ENCODE measurements at regions not wholly inside any gene's neighbourhood (a gene's known extent, or its start where the extent isn't known, plus 50 kb on each side); places are given as distances from the start of the nearest gene placed in this dataset.
"Not testable (repeated sequence)": the region's sequence is repeated elsewhere in the genome, so short reads cannot be mapped to it uniquely, and the experiment has no call there.

DNA sequence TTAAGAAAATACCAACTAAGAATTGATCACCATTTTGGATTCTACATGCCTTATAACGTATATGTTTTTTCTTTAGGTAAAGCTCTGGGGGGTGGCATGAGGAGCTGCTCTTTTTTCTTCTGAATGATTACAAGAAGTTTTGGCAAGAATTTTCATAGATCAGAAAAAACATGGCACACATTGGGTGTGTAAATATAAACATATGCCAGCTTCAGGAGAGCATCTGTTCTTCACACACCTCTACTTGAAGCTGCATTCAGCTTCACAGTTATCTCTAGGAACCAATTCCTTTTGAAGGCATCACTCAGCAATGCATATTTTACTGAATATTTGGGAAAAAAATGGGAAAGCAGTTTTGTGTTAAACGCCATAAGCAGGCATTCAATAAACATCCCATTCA, 122.7 kb upstream of the GHR start:
- H3K4me1 ChIP-seq (ENCODE audit: control insufficient read depth in 1 of 2, insufficient read depth in 2 of 2, low read length in 2 of 2), result no peaks in the 10 kb centered on the region
- H3K27ac ChIP-seq (ENCODE audit: low read length), result no peak overlapping the region
- H3K4me3 ChIP-seq (ENCODE audit: low read depth in 1 of 2, low read length in 2 of 2), result no peak overlapping the region
- H3K9me3 ChIP-seq (ENCODE audit: control insufficient read depth in 1 of 2, low read length in 2 of 2), result peaks cover 0 to 2% of the 10 kb centered on the region in 2 donors
- H3K27me3 ChIP-seq (ENCODE audit: low read depth, low read length), result no peaks in the 10 kb centered on the region
- H3K36me3 ChIP-seq (ENCODE audit: control insufficient read depth in 1 of 2, insufficient read depth in 2 of 2, low read length in 2 of 2), result no peaks in the 10 kb centered on the region

DNA sequence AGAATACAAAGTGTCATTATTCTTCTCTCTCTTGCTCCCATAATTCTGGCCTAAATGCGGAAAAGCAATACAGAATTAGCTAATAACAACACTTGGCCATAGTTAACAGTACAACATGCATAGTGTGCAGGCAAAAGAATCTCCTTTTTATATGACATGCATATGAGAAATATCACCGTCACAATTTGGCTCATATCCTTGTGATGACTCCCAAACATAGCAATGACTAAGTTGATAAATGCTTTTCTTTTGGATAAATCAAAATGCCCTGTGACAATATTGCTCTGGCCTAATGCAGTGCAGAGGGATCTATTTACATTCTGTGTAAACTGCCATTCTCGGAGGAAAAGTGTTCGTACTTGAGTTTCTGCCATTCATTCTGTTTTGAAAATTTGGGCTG, 121.9 kb upstream of the GHR start:
- Histone ChIP-seq H3K4me3 (ENCODE audit: low read depth in 1 of 2, low read length in 2 of 2) (no peak overlapping the region), H3K9me3 (ENCODE audit: control insufficient read depth in 1 of 2, low read length in 2 of 2) (peaks cover 0 to 2% of the 10 kb centered on the region in 2 donors), H3K36me3 (ENCODE audit: control insufficient read depth in 1 of 2, insufficient read depth in 2 of 2, low read length in 2 of 2) (no peaks in the 10 kb centered on the region), H3K4me1 (ENCODE audit: control insufficient read depth in 1 of 2, insufficient read depth in 2 of 2, low read length in 2 of 2) (no peaks in the 10 kb centered on the region), H3K27me3 (ENCODE audit: low read depth, low read length) (no peaks in the 10 kb centered on the region), H3K27ac (ENCODE audit: low read length) (no peak overlapping the region)

DNA sequence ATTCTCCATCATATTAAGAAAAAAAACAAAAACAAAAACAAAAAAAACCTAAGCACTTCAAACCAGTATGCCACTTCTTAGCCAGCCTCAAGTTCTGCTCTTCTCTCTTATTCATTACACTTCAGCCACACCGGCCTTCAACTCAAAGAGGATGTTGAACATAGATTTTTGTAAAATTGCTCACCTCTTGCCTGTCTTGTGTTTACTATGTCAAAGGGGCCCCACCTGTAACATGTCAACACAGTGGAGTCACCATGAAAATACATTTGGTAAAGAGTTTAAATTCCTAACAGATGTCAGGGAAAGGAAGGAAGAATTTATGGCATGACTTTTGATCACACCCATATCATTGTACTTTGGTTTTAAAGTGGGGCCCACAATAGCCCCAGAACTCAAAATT, 121.1 kb upstream of the GHR start:
- no peak overlapping the region for H3K27ac ChIP-seq (ENCODE audit: low read length)
- no peaks in the 10 kb centered on the region for H3K4me1 ChIP-seq (ENCODE audit: control insufficient read depth in 1 of 2, insufficient read depth in 2 of 2, low read length in 2 of 2)
- no peak overlapping the region for H3K4me3 ChIP-seq (ENCODE audit: low read depth in 1 of 2, low read length in 2 of 2)
- H3K36me3 ChIP-seq (ENCODE audit: control insufficient read depth in 1 of 2, insufficient read depth in 2 of 2, low read length in 2 of 2), result no peaks in the 10 kb centered on the region
- no peaks in the 10 kb centered on the region for H3K27me3 ChIP-seq (ENCODE audit: low read depth, low read length)
- peaks cover 0 to 2% of the 10 kb centered on the region in 2 donors for H3K9me3 ChIP-seq (ENCODE audit: control insufficient read depth in 1 of 2, low read length in 2 of 2)

DNA sequence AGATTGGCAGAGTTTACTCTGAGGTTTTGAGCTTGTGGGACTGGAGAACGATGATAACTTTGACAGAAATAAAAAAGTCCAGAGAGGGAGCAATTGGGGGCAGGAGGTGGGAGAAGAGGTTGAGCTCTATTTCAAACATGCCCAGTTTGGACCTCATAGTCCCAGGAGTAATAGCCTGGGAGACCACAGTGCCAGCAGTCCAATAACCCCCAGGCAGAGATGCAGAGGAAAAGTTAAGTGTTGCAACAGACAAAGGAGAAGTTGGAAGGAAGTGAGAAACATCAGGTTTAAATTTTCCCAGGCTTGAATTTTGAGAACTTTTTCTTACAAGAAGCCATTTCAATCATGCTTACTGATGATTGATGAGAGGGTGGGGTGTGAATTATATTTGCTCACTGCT, 117.0 kb upstream of the GHR start:
- no peaks in the 10 kb centered on the region for H3K36me3 ChIP-seq (ENCODE audit: control insufficient read depth in 1 of 2, insufficient read depth in 2 of 2, low read length in 2 of 2)
- no peak overlapping the region for H3K4me3 ChIP-seq (ENCODE audit: low read depth in 1 of 2, low read length in 2 of 2)
- H3K27ac ChIP-seq (ENCODE audit: low read length), result no peak overlapping the region
- H3K9me3 ChIP-seq (ENCODE audit: control insufficient read depth in 1 of 2, low read length in 2 of 2), result no peaks in the 10 kb centered on the region
- no peaks in the 10 kb centered on the region for H3K27me3 ChIP-seq (ENCODE audit: low read depth, low read length)
- no peaks in the 10 kb centered on the region for H3K4me1 ChIP-seq (ENCODE audit: control insufficient read depth in 1 of 2, insufficient read depth in 2 of 2, low read length in 2 of 2)

DNA sequence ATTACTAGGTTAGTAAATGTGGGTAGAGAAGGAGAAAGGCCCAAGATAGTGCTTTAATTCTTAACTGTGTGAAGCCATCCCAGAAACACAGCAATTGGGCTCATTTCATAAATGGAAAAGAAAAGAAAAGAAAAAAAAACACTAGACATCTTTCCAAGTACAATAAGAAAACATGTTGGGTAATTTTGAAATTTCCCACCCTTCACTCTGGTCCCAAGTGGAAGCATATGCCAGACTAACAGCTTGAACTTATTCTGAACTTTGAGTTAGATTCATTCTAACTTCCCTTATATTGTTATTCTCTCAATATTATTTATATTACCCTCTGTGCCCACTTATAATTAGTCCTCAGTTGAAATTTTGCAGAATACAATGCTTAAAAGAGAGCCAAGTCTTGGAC, 113.4 kb upstream of the GHR start:
- H3K27ac ChIP-seq (ENCODE audit: low read length), result no peak overlapping the region
- no peaks in the 10 kb centered on the region for H3K9me3 ChIP-seq (ENCODE audit: control insufficient read depth in 1 of 2, low read length in 2 of 2)

DNA sequence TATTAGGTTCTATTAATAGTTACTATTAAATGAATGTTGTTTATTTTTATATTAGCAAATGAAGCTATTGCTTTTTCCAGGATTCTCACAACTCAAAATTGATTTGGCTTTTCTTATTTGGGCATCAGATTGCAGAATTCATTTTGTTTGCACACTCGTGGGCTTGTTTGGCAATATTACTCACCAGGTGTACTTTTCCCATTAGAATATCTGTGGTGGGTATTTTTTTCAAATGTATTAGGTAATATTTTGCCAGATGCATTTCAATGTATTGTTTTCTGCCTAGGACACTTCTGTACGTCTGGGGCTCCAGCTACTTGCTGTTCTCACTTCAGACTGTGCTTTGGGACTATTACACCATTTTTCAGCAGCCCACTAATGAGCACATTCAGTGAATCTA, 108.0 kb upstream of the GHR start:
- H3K4me3 ChIP-seq (ENCODE audit: low read depth in 1 of 2, low read length in 2 of 2), result no peak overlapping the region
- no peaks in the 10 kb centered on the region for H3K4me1 ChIP-seq (ENCODE audit: control insufficient read depth in 1 of 2, insufficient read depth in 2 of 2, low read length in 2 of 2)
- no peak overlapping the region for H3K27ac ChIP-seq (ENCODE audit: low read length)
- H3K36me3 ChIP-seq (ENCODE audit: control insufficient read depth in 1 of 2, insufficient read depth in 2 of 2, low read length in 2 of 2), result no peaks in the 10 kb centered on the region
- no peaks in the 10 kb centered on the region for H3K27me3 ChIP-seq (ENCODE audit: low read depth, low read length)
- H3K9me3 ChIP-seq (ENCODE audit: control insufficient read depth in 1 of 2, low read length in 2 of 2), result peaks cover 0 to 17% of the 10 kb centered on the region in 2 donors

More for the DNA sequence above, 113.4 kb upstream of the GHR start:
- Histone ChIP-seq H3K27me3 (ENCODE audit: low read depth, low read length) (no peaks in the 10 kb centered on the region), H3K4me1 (ENCODE audit: control insufficient read depth in 1 of 2, insufficient read depth in 2 of 2, low read length in 2 of 2) (no peaks in the 10 kb centered on the region), H3K36me3 (ENCODE audit: control insufficient read depth in 1 of 2, insufficient read depth in 2 of 2, low read length in 2 of 2) (no peaks in the 10 kb centered on the region), H3K4me3 (ENCODE audit: low read depth in 1 of 2, low read length in 2 of 2) (no peak overlapping the region)

DNA sequence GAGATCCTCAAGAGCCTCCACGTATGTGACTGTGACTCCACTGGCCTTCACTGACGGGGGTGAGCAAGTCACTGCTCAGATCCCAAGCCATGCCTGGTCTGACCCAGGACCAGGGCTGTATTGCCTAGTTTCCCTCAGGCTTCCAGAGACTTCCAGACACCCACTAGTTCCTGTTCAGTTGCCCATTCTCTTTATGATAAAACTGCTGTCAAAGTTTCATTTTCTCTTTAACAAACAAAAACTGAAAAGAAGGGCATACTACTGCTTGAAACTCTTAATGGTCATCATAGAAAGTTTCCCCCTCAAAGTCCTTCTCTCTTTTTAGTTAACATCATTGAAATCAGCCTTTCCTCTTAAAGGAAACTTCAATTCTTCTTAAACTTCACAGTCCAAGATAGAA, 105.7 kb upstream of the GHR start:
- Histone ChIP-seq H3K27me3 (ENCODE audit: low read depth, low read length) (no peaks in the 10 kb centered on the region), H3K27ac (ENCODE audit: low read length) (no peak overlapping the region), H3K9me3 (ENCODE audit: control insufficient read depth in 1 of 2, low read length in 2 of 2) (peaks cover 0 to 18% of the 10 kb centered on the region in 2 donors), H3K36me3 (ENCODE audit: control insufficient read depth in 1 of 2, insufficient read depth in 2 of 2, low read length in 2 of 2) (no peaks in the 10 kb centered on the region), H3K4me1 (ENCODE audit: control insufficient read depth in 1 of 2, insufficient read depth in 2 of 2, low read length in 2 of 2) (no peaks in the 10 kb centered on the region), H3K4me3 (ENCODE audit: low read depth in 1 of 2, low read length in 2 of 2) (no peak overlapping the region)

DNA sequence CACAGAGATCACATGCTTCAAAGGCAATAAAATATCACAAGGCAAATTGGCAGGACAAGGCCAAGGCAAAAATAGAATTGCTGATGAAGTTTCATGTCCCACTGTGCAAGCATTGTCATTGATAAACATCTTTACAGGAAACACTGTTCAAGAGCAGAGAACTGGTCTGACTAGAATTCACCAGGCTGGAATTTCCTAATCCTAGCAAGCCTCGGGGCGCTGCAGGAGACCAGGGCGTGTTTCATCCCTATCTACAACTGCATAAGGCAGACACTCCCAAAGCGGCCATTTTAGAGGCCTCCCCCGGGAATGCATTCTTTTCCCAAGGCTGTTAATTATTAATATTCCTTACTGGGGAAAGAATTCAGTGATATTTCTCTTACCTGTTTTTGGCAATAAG, 103.7 kb upstream of the GHR start:
- not testable (repeated sequence) for H3K27me3 ChIP-seq (ENCODE audit: low read depth, low read length); H3K4me3 ChIP-seq (ENCODE audit: low read depth in 1 of 2, low read length in 2 of 2); H3K27ac ChIP-seq (ENCODE audit: low read length); H3K36me3 ChIP-seq (ENCODE audit: control insufficient read depth in 1 of 2, insufficient read depth in 2 of 2, low read length in 2 of 2); H3K4me1 ChIP-seq (ENCODE audit: control insufficient read depth in 1 of 2, insufficient read depth in 2 of 2, low read length in 2 of 2)
- H3K9me3 ChIP-seq (ENCODE audit: control insufficient read depth in 1 of 2, low read length in 2 of 2), result peaks cover 0 to 18% of the 10 kb centered on the region in 2 donors

DNA sequence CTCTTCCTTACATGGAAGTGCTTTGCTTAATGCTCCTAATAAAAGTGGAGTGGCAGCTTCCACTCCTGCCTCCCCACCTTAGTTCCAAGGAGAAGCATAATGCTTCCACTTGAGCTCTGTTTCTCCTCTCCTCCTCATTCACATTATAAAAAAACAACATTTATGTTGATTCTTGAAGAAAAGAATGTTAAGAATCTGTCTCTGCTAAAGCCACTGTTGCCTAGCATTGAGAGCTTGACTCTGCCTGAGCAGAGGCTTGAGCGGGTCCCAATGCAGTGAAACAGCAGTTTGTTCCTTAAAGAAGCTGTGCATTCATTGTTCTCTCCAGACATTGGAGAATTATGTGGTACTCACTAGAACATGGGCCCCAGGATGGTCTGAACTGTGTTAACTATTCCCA, 101.5 kb upstream of the GHR start:
- no peak overlapping the region for H3K27ac ChIP-seq (ENCODE audit: low read length)
- H3K4me1 ChIP-seq (ENCODE audit: control insufficient read depth in 1 of 2, insufficient read depth in 2 of 2, low read length in 2 of 2), result no peaks in the 10 kb centered on the region
- H3K4me3 ChIP-seq (ENCODE audit: low read depth in 1 of 2, low read length in 2 of 2), result no peak overlapping the region

DNA sequence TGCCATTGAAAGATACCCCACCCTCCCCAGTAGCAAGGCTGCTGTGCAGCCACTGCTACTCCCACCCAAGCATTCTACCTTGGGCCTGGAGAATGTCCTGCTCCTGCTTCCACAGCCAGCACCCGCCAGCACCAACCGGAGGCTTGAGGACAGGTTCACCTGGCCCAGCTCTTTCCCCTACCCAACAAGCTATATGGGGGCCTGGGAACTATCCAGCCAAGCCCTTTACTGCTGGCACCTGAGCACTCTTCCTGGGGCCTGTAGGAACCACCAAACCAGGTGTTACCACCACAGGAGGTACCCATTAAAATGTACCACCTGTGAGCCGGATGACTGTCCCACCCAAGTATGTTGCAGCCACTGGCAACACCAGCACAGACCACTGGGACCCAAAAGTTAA, 86.1 kb upstream of the GHR start:
- Histone ChIP-seq H3K27me3 (ENCODE audit: low read depth, low read length) (no peaks in the 10 kb centered on the region), H3K4me1 (ENCODE audit: control insufficient read depth in 1 of 2, insufficient read depth in 2 of 2, low read length in 2 of 2) (no peaks in the 10 kb centered on the region), H3K4me3 (ENCODE audit: low read depth in 1 of 2, low read length in 2 of 2) (no peak overlapping the region), H3K36me3 (ENCODE audit: control insufficient read depth in 1 of 2, insufficient read depth in 2 of 2, low read length in 2 of 2) (no peaks in the 10 kb centered on the region), H3K9me3 (ENCODE audit: control insufficient read depth in 1 of 2, low read length in 2 of 2) (peaks cover 0 to 25% of the 10 kb centered on the region in 2 donors), H3K27ac (ENCODE audit: low read length) (no peak overlapping the region)

More for the DNA sequence above, 101.5 kb upstream of the GHR start:
- no peaks in the 10 kb centered on the region for H3K36me3 ChIP-seq (ENCODE audit: control insufficient read depth in 1 of 2, insufficient read depth in 2 of 2, low read length in 2 of 2)
- peaks cover 0 to 18% of the 10 kb centered on the region in 2 donors for H3K9me3 ChIP-seq (ENCODE audit: control insufficient read depth in 1 of 2, low read length in 2 of 2)
- no peaks in the 10 kb centered on the region for H3K27me3 ChIP-seq (ENCODE audit: low read depth, low read length)

DNA sequence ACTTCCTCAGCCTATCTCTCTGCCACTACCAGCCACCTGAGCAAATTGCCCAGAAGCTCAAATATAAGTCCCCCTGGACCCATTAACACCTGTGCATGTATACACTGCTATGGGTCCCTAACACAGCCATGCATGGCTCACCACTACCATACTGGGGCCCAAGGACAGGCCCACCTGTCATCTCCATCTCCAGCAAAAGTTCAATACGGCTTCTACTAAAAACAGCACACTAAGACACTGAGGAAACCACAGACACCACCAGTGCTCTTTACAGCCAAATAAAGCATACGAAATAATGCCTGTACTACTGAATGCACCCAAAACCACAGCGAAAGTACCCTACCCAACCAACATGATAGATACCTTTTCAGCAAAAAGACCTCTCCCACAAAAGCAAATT, 85.6 kb upstream of the GHR start:
- H3K27ac ChIP-seq (ENCODE audit: low read length), result no peak overlapping the region
- H3K4me3 ChIP-seq (ENCODE audit: low read depth in 1 of 2, low read length in 2 of 2), result no peak overlapping the region
- H3K4me1 ChIP-seq (ENCODE audit: control insufficient read depth in 1 of 2, insufficient read depth in 2 of 2, low read length in 2 of 2), result no peaks in the 10 kb centered on the region
- H3K9me3 ChIP-seq (ENCODE audit: control insufficient read depth in 1 of 2, low read length in 2 of 2), result peaks cover 0 to 25% of the 10 kb centered on the region in 2 donors
- no peaks in the 10 kb centered on the region for H3K27me3 ChIP-seq (ENCODE audit: low read depth, low read length)
- no peaks in the 10 kb centered on the region for H3K36me3 ChIP-seq (ENCODE audit: control insufficient read depth in 1 of 2, insufficient read depth in 2 of 2, low read length in 2 of 2)

DNA sequence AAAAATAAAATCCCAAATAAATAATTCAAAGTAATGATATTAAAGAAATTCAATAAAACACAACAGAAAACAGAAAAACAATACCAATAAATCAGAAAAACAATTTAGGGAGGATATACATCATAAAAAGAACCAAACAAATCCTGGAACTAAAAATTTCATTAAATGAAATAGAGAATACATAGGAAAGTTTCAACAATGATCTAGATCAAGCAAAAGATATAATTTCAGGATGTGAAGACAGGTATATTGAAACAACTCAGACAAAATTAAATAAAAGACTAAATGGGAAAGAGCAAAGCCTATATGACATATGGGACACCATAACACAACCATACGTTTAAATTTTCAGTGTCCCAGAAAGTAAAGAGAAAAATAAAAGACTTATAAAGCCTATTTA, 85.1 kb upstream of the GHR start:
- no peaks in the 10 kb centered on the region for H3K36me3 ChIP-seq (ENCODE audit: control insufficient read depth in 1 of 2, insufficient read depth in 2 of 2, low read length in 2 of 2)
- no peaks in the 10 kb centered on the region for H3K27me3 ChIP-seq (ENCODE audit: low read depth, low read length)
- H3K9me3 ChIP-seq (ENCODE audit: control insufficient read depth in 1 of 2, low read length in 2 of 2), result peaks cover 0 to 25% of the 10 kb centered on the region in 2 donors
- no peak overlapping the region for H3K27ac ChIP-seq (ENCODE audit: low read length)
- no peak overlapping the region for H3K4me3 ChIP-seq (ENCODE audit: low read depth in 1 of 2, low read length in 2 of 2)
- no peaks in the 10 kb centered on the region for H3K4me1 ChIP-seq (ENCODE audit: control insufficient read depth in 1 of 2, insufficient read depth in 2 of 2, low read length in 2 of 2)
